ENCODE measurements at regions not wholly inside any gene's neighbourhood (a gene's known extent, or its start where the extent isn't known, plus 50 kb on each side); places are given as distances from the start of the nearest gene placed in this dataset.

GRCh38 chr10:35913628-35914027 is 271.5 kb upstream of the FZD8 start:
- no peak for TF ChIP-seq CTCF (IDR thresholded peaks at IDR 0.05; ENCODE audit: low read depth, low read length)
- no peak for TF ChIP-seq EZH2phosphoT487 (IDR thresholded peaks at IDR 0.05; ENCODE audit: low read depth)

All from OCI-LY3 (cell line).